Esophagus (tissue), 2 donors: ENCODE measurements at regions not wholly inside any gene's neighbourhood (a gene's known extent, or its start where the extent isn't known, plus 50 kb on each side); places are given as distances from the start of the nearest gene placed in this dataset.

ENCODE experiments used
- H3K27ac ChIP-seq, 2 donors: one replicate each; pipeline ENCODE4 v1.5.1; 2013; ENCODE audit warnings: low read depth in 2 of 2, mild to moderate bottlenecking in 2 of 2, inconsistent platforms in 1 of 2, low read length in 1 of 2, moderate library complexity in 1 of 2
- H3K27me3 ChIP-seq, 2 donors: one replicate each; pipeline ENCODE4 v1.6.1; 2013; ENCODE audit warnings: low read length in 2 of 2, control low read depth in 1 of 2, mild to moderate bottlenecking in 1 of 2; ENCODE audit not compliant: insufficient read depth in 2 of 2, control insufficient read depth in 1 of 2
- H3K36me3 ChIP-seq, 2 donors: one replicate each; pipeline ENCODE4 v1.6.1; 2013; ENCODE audit warnings: low read length in 1 of 2; ENCODE audit not compliant: control insufficient read depth in 2 of 2, insufficient read depth in 2 of 2
- H3K4me1 ChIP-seq, 2 donors: one replicate each; pipeline ENCODE4 v1.6.1; 2013; ENCODE audit warnings: low read length in 1 of 2; ENCODE audit not compliant: control insufficient read depth in 2 of 2, insufficient read depth in 2 of 2
- H3K4me3 ChIP-seq, 2 donors: one replicate each; pipeline ENCODE4 v1.5.1; 2013; ENCODE audit warnings: low read length in 2 of 2, mild to moderate bottlenecking in 2 of 2, low read depth in 1 of 2, moderate library complexity in 1 of 2
- H3K9me3 ChIP-seq, 2 donors: one replicate each; pipeline ENCODE4 v1.6.1; 2013; ENCODE audit warnings: mild to moderate bottlenecking in 2 of 2, low read depth in 1 of 2, low read length in 1 of 2, moderate library complexity in 1 of 2; ENCODE audit not compliant: control insufficient read depth in 2 of 2, insufficient read depth in 1 of 2
- WGBS, 2 donors: extraction: QIAGEN DNeasy Blood & Tissue Kit; methylation state at CpG; one replicate each; pipeline ENCODE4 v1.1.7; 2013; 5-methylcytosine and 5-hydroxymethylcytosine counted together
- donor health status: healthy with polysubstance abuse.
- donor health status: Bipolar disorder and iron deficiency.

DNA sequence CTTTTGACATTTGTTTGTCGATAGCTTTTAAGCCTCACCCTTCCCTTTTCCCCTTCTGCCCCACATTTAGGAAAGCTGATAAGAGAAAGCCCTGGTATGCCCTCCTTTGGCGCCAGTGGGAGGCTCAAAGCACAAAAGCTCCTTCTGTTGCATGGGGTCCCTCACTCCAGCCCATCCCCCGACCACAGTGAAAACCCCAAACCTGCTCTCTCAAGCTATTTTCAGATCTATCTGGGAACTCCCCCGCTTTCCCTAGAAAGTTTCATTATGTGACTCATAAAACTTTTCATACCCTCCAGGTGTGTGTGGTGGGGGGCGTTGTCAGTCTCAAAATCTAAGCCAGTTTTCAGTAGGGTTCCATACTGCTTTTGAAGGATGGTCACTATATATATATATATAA, 259.0 kb upstream of the PCDH7 start:
- H3K4me3 ChIP-seq, result no peak overlapping the region
- no peaks in the 10 kb centered on the region for H3K27me3 ChIP-seq
- no peak overlapping the region for H3K27ac ChIP-seq
- 73 to 74% methylated on average over 5 of the region's 5 CpGs for WGBS, 2 donors
- no peaks in the 10 kb centered on the region for H3K9me3 ChIP-seq
- no peaks in the 10 kb centered on the region for H3K4me1 ChIP-seq
- no peaks in the 10 kb centered on the region for H3K36me3 ChIP-seq

DNA sequence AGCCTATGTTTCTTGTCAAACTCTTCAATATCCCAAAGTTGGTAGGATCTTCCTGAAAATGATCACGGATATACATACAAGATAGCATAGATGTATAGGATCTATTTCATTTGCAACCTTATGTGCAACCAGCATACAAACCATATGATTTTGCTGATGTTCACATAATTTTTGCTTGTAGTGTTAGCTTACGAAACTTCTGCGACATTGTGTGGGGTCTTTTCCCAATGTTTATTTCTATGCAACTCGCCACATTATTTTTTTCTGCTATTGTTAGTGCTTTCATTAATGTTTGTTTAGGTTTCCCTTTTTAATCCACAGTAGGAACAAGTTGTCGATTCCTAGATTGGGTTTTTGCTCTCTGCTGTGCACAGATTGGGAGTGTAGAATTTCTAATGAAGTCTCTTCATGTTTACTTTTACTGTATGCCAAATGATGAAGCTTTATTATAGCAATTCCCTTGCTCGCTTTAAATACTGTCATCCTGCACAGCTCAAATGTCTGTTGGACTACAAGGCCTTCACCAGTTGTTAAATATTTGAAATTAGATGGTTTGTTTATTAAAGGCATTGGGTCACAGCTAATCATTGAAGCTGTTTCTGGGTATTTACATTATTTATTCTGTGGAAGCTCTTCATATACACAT, 257.6 kb upstream of the PCDH7 start:
- no peaks in the 10 kb centered on the region for H3K9me3 ChIP-seq
- 81 to 83% methylated on average over 6 of the region's 6 CpGs for WGBS, 2 donors
- H3K36me3 ChIP-seq, result no peaks in the 10 kb centered on the region
- H3K27ac ChIP-seq, result no peak overlapping the region
- H3K4me3 ChIP-seq, result no peak overlapping the region
- no peaks in the 10 kb centered on the region for H3K27me3 ChIP-seq
- H3K4me1 ChIP-seq, result no peaks in the 10 kb centered on the region

DNA sequence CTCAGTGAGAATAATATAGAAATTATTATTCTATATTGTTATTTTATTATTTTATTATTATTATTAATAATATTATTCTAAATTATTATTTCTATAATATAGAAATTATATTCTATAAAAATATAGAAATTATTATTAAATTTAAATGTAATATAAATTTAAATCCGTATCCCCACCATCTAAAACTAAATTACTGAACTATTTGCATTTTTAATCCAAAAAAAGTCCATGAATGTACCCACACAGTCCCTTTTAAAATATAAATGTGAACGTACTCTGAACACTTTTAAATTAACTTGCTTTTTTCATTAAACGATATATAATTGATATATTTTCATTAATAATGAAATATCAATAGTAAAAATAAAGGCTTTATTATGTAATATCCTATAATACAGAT, 248.3 kb upstream of the PCDH7 start:
- H3K27me3 ChIP-seq, result no peaks in the 10 kb centered on the region
- no peak overlapping the region for H3K4me3 ChIP-seq
- no peaks in the 10 kb centered on the region for H3K9me3 ChIP-seq
- H3K36me3 ChIP-seq, result no peaks in the 10 kb centered on the region
- H3K4me1 ChIP-seq, result no peaks in the 10 kb centered on the region
- no peak overlapping the region for H3K27ac ChIP-seq
- WGBS, 2 donors, result 80 to 85% methylated on average over 3 of the region's 3 CpGs

GRCh38 chr4:30473225-30473624, 246.9 kb upstream of the PCDH7 start:
- 73 to 79% methylated on average over 2 of the region's 2 CpGs for WGBS, 2 donors
- Histone ChIP-seq H3K36me3 (no peaks in the 10 kb centered on the region), H3K27me3 (no peaks in the 10 kb centered on the region), H3K27ac (no peak overlapping the region), H3K9me3 (no peaks in the 10 kb centered on the region), H3K4me1 (no peaks in the 10 kb centered on the region), H3K4me3 (no peak overlapping the region)

- no peaks in the 10 kb centered on the region for H3K36me3 ChIP-seq
- 61 to 65% methylated on average over 3 of the region's 3 CpGs for WGBS, 2 donors
- no peak overlapping the region for H3K4me3 ChIP-seq
- no peaks in the 10 kb centered on the region for H3K4me1 ChIP-seq
- H3K27me3 ChIP-seq, result no peaks in the 10 kb centered on the region
- H3K9me3 ChIP-seq, result peaks cover 0 to 2% of the 10 kb centered on the region in 2 donors
- H3K27ac ChIP-seq, result no peak overlapping the region
These were observed 224.9 kb upstream of the PCDH7 start for GRCh38 chr4:30495251-30495650.

DNA sequence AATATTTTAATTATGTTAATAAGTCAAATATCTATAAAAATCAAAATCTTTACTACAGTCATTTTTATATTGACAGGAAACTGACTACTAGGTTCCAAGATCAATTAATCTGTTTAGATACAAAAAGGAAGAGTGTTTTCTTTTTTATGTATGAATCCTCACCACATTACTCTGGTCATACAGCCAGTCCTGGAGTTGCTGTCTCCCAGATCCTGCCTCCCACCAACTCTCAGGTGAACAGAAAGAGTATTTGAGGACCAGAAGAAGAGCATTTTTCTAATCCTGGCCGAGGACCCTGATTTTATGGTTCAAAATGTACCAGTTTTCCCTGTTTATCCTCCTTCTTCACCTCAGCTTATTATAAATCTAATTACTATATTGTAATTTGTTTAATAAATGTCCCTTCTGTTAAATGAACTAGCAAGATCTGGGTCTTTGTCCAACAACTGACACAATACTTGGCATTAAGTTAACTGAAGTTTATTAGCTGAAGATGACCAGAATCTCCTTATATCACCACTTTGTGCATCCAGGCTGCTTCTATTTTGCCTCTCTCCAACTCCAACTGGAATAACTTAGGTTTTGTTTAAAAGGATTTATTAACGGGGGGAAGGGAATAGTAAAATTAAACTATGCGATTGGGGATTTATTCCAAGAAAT, 224.4 kb upstream of the PCDH7 start:
- no peak overlapping the region for H3K27ac ChIP-seq
- H3K36me3 ChIP-seq, result no peaks in the 10 kb centered on the region
- no peaks in the 10 kb centered on the region for H3K4me1 ChIP-seq
- no peaks in the 10 kb centered on the region for H3K27me3 ChIP-seq
- peaks cover 0 to 2% of the 10 kb centered on the region in 2 donors for H3K9me3 ChIP-seq
- H3K4me3 ChIP-seq, result no peak overlapping the region
- 75 to 83% methylated on average over 3 of the region's 3 CpGs for WGBS, 2 donors

GRCh38 chr4:30511751-30512150, 208.4 kb upstream of the PCDH7 start:
- Histone ChIP-seq H3K4me3 (no peak overlapping the region), H3K4me1 (no peaks in the 10 kb centered on the region), H3K36me3 (no peaks in the 10 kb centered on the region), H3K27ac (no peak overlapping the region), H3K27me3 (no peaks in the 10 kb centered on the region), H3K9me3 (peaks cover 0 to 2% of the 10 kb centered on the region in 2 donors)

DNA sequence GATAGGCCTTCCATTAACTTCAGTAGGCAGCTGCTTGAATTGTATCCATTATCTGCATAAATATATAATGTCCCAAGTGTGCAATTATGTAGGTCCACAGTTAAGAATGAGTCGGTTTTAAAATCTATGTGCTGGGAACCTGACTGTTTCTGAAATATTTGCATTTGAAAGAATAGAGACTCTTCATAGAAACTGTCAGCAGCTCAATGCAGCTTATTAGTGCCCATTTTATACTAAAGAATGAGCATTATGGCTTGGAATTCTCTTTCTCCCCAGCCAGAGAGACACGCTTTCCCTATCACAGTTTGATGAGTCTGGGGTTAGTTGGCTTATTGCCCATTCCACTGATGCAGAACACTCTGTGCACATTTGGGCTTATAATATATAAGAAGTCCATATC, 202.0 kb upstream of the PCDH7 start:
- WGBS, 2 donors, result 37 to 40% methylated on average over 2 of the region's 2 CpGs
- H3K4me1 ChIP-seq, result no peaks in the 10 kb centered on the region

GRCh38 chr4:30525662-30526315, 194.4 kb upstream of the PCDH7 start:
- 86 to 93% methylated on average over 5 of the region's 5 CpGs for WGBS, 2 donors
- no peaks in the 10 kb centered on the region for H3K36me3 ChIP-seq

More for the DNA sequence above, 202.0 kb upstream of the PCDH7 start:
- H3K27me3 ChIP-seq, result no peaks in the 10 kb centered on the region
- no peak overlapping the region for H3K4me3 ChIP-seq
- H3K27ac ChIP-seq, result no peak overlapping the region
- peaks cover 0 to 4% of the 10 kb centered on the region in 2 donors for H3K9me3 ChIP-seq
- H3K36me3 ChIP-seq, result no peaks in the 10 kb centered on the region

GRCh38 chr4:30535255-30535654, 184.9 kb upstream of the PCDH7 start:
- WGBS, 2 donors, result 91 to 93% methylated on average over 3 of the region's 3 CpGs
- H3K36me3 ChIP-seq, result no peaks in the 10 kb centered on the region
- H3K27ac ChIP-seq, result no peak overlapping the region
- no peaks in the 10 kb centered on the region for H3K4me1 ChIP-seq
- no peaks in the 10 kb centered on the region for H3K9me3 ChIP-seq
- H3K4me3 ChIP-seq, result no peak overlapping the region
- no peaks in the 10 kb centered on the region for H3K27me3 ChIP-seq

More at GRCh38 chr4:30525662-30526315, 194.4 kb upstream of the PCDH7 start:
- no peak overlapping the region for H3K27ac ChIP-seq
- H3K27me3 ChIP-seq, result no peaks in the 10 kb centered on the region
- no peak overlapping the region for H3K4me3 ChIP-seq
- H3K4me1 ChIP-seq, result no peaks in the 10 kb centered on the region
- H3K9me3 ChIP-seq, result no peaks in the 10 kb centered on the region
